IMR-90 (cell line): ENCODE measurements at regions not wholly inside any gene's neighbourhood (a gene's known extent, or its start where the extent isn't known, plus 50 kb on each side); places are given as distances from the start of the nearest gene placed in this dataset.

Experiments used
- ATAC-seq: fragments of 200-7000 bp; cut with Tn5 transposase; 2 replicates; pipeline ENCODE4 v1.9.1; 2020; ENCODE audit warnings: low read depth, mild to moderate bottlenecking, moderate library complexity
- BruUV-seq: library from RNA; stranded (reverse); fragments of 400-500 nt; replicated peaks from 2 replicates; lab custom pipeline; 2021; lab: Mats Ljungman, UMichigan
- CTCF ChIA-PET: fragments of 300-600 bp; formaldehyde crosslinking; extraction: SDS; loops from one replicate; lab custom pipeline; 2021; ENCODE audit warnings: antibody characterized with exemption; lab: Yijun Ruan, JAX
- POLR2A ChIA-PET: fragments of 300-600 bp; sonication (Branson Sonifier 250); formaldehyde crosslinking; loops from one replicate; lab custom pipeline; 2022; ENCODE audit warnings: antibody characterized with exemption; ENCODE audit not compliant: unreplicated experiment; lab: Charles Lee
- DNase-seq: peaks from one replicate; pipeline ENCODE4 v3.0.0; 2013
- H2AFZ ChIP-seq: replicated peaks from 2 replicates; pipeline ENCODE3; 2013; ENCODE audit warnings: low read length, mild to moderate bottlenecking; ENCODE audit not compliant: poor library complexity
- H2AK5ac ChIP-seq: 2 replicates; pipeline ENCODE4 v1.6.1; 2013; ENCODE audit warnings: low read depth, low read length, inconsistent platforms
- H2AK9ac ChIP-seq: replicated peaks from 2 replicates; pipeline ENCODE3; 2013; ENCODE audit warnings: mild to moderate bottlenecking, low read depth, low read length, moderate library complexity; ENCODE audit not compliant: poor library complexity
- H2BK120ac ChIP-seq: 2 replicates; pipeline ENCODE4 v1.6.1; 2013; ENCODE audit warnings: low read depth, low read length, inconsistent platforms
- H2BK15ac ChIP-seq: 3 replicates; pipeline ENCODE4 v1.6.1; 2013; ENCODE audit warnings: low read depth, low read length, inconsistent platforms
- H2BK20ac ChIP-seq: 2 replicates; pipeline ENCODE4 v1.6.1; 2013; ENCODE audit warnings: low read depth, mild to moderate bottlenecking, inconsistent platforms, low read length, moderate library complexity
- H2BK5ac ChIP-seq: 2 replicates; pipeline ENCODE4 v1.6.1; 2013; ENCODE audit warnings: mild to moderate bottlenecking, low read depth, low read length, inconsistent platforms; ENCODE audit not compliant: poor library complexity, severe bottlenecking
- H3K14ac ChIP-seq: replicated peaks from 2 replicates; pipeline ENCODE4 v1.6.1; 2013; ENCODE audit warnings: low read depth, low read length, inconsistent platforms
- H3K18ac ChIP-seq: 2 replicates; pipeline ENCODE4 v1.6.1; 2013; ENCODE audit warnings: low read depth, low read length, control low read depth
- H3K23ac ChIP-seq: 2 replicates; pipeline ENCODE4 v1.6.1; 2013; ENCODE audit warnings: low read depth, low read length, inconsistent platforms
- H3K27ac ChIP-seq: 2 replicates; pipeline ENCODE4 v1.5.1; 2013; ENCODE audit warnings: mild to moderate bottlenecking, control low read depth, low read length; ENCODE audit not compliant: insufficient read depth
- H3K27me3 ChIP-seq: 2 replicates; pipeline ENCODE4 v1.6.1; 2013; ENCODE audit warnings: low read length; ENCODE audit not compliant: control insufficient read depth, insufficient read depth
- H3K36me3 ChIP-seq: 2 replicates; pipeline ENCODE4 v1.6.1; 2013; ENCODE audit warnings: low read length, mixed read lengths; ENCODE audit not compliant: control insufficient read depth, insufficient read depth
- H3K4ac ChIP-seq: 2 replicates; pipeline ENCODE4 v1.6.1; 2013; ENCODE audit warnings: low read depth, low read length, inconsistent platforms
- H3K4me1 ChIP-seq: 2 replicates; pipeline ENCODE4 v1.6.1; 2013; ENCODE audit warnings: low read length, mixed read lengths; ENCODE audit not compliant: control insufficient read depth, insufficient read depth
- H3K4me2 ChIP-seq: 2 replicates; pipeline ENCODE4 v1.6.1; 2013; ENCODE audit warnings: low read depth, mild to moderate bottlenecking, control low read depth, low read length, moderate library complexity
- H3K4me3 ChIP-seq: 2 replicates; pipeline ENCODE4 v1.5.1; 2013; ENCODE audit warnings: low read depth, mild to moderate bottlenecking, control low read depth, low read length, moderate library complexity; ENCODE audit not compliant: insufficient read depth
- H3K56ac ChIP-seq: 2 replicates; pipeline ENCODE4 v1.6.1; 2013; ENCODE audit warnings: low read length, inconsistent platforms; ENCODE audit not compliant: insufficient read depth; ENCODE audit errors: extremely low read depth
- H3K79me1 ChIP-seq, 2 experiments: 2 replicates each; pipeline ENCODE4 v1.6.1; 2013; ENCODE audit warnings: low read length in 2 of 2, inconsistent platforms in 1 of 2, low read depth in 1 of 2
- H3K9ac ChIP-seq: 2 replicates; pipeline ENCODE4 v1.6.1; 2013; ENCODE audit warnings: low read depth, low read length, control low read depth
- H3K9me1 ChIP-seq: 2 replicates; pipeline ENCODE4 v1.6.1; 2013; ENCODE audit warnings: low read length, inconsistent platforms; ENCODE audit not compliant: insufficient read depth
- H3K9me3 ChIP-seq: 2 replicates; pipeline ENCODE4 v1.6.1; 2013; ENCODE audit warnings: low read length; ENCODE audit not compliant: control insufficient read depth, insufficient read depth
- H4K20me1 ChIP-seq: 2 replicates; pipeline ENCODE4 v1.6.1; 2013; ENCODE audit warnings: low read length, inconsistent platforms; ENCODE audit not compliant: insufficient read depth
- H4K5ac ChIP-seq: 2 replicates; pipeline ENCODE4 v1.6.1; 2013; ENCODE audit warnings: mild to moderate bottlenecking, low read depth, low read length, control low read depth
- H4K8ac ChIP-seq, 2 experiments: 2 replicates each; pipeline ENCODE4 v1.6.1; 2013; ENCODE audit warnings: low read depth in 2 of 2, low read length in 2 of 2, control low read depth in 1 of 2, inconsistent platforms in 1 of 2
- H4K91ac ChIP-seq: 2 replicates; pipeline ENCODE4 v1.6.1; 2013; ENCODE audit warnings: low read depth, low read length, inconsistent platforms; ENCODE audit not compliant: insufficient read depth
- CEBPB ChIP-seq: IDR thresholded peaks from 2 replicates; pipeline ENCODE4 v1.6.1; 2012; ENCODE audit warnings: low read depth, low read length, improper control_type of control experiment
- ELK1 ChIP-seq: fragments of 150-350 bp; IDR thresholded peaks from 2 replicates; pipeline ENCODE4 v1.6.1; 2016; ENCODE audit warnings: low read depth, mild to moderate bottlenecking, low read length, moderate library complexity, borderline replicate concordance
- MAZ ChIP-seq: IDR thresholded peaks from 2 replicates; pipeline ENCODE4 v1.6.1; 2012; ENCODE audit warnings: low read depth, mild to moderate bottlenecking, low read length, improper control_type of control experiment, moderate library complexity, borderline replicate concordance
- RAD21 ChIP-seq: IDR thresholded peaks from 2 replicates; pipeline ENCODE4 v1.6.1; 2012; ENCODE audit warnings: low read length, improper control_type of control experiment
- RCOR1 ChIP-seq: IDR thresholded peaks from 2 replicates; pipeline ENCODE4 v1.6.1; 2012; ENCODE audit warnings: mild to moderate bottlenecking, low read length, improper control_type of control experiment; ENCODE audit not compliant: insufficient replicate concordance
- RFX5 ChIP-seq: IDR thresholded peaks from 2 replicates; pipeline ENCODE4 v1.8.0; 2012; ENCODE audit warnings: low read depth, mild to moderate bottlenecking, low read length, moderate library complexity
- USF2 ChIP-seq: fragments of 150-350 bp; IDR thresholded peaks from 2 replicates; pipeline ENCODE4 v1.6.1; 2017; ENCODE audit warnings: mild to moderate bottlenecking, antibody characterized with exemption, low read length, low read depth
- WGBS, 2 experiments: methylation state at CpG; one replicate each; pipeline versions ENCODE4 v1.1.5 to v1.1.7; 2013; ENCODE audit warnings: missing lambda C conversion rate in 2 of 2; ENCODE audit not compliant: insufficient read length in 1 of 2; ENCODE audit errors: extremely low coverage in 2 of 2; 5-methylcytosine and 5-hydroxymethylcytosine counted together
- dilution Hi-C: fragments of 300-500 bp; cut with HindIII; formaldehyde crosslinking; loops from one replicate; pipeline ENCODE4 v1.14.3; 2018; ENCODE audit warnings: low sequenced_read_pairs; ENCODE audit not compliant: unreplicated experiment
- in situ Hi-C: fragments of 300-500 bp; cut with MboI; formaldehyde crosslinking; loops from 3 replicates; pipeline ENCODE4 v1.14.3; 2019; ENCODE audit warnings: low sequenced_read_pairs, inconsistent platforms, mixed read lengths
- intact Hi-C: fragments of 100-400 bp; cut with micrococcal nuclease; formaldehyde crosslinking; loops from 2 replicates; pipeline ENCODE4 v1.10.0; 2022
- TF ChIP-seq, protein P1 (sequence below): conservative IDR thresholded peaks from 2 replicates; pipeline ENCODE4 v1.5.1; 2012; ENCODE audit warnings: mild to moderate bottlenecking, low read depth, low read length, improper control_type of control experiment

DNA sequence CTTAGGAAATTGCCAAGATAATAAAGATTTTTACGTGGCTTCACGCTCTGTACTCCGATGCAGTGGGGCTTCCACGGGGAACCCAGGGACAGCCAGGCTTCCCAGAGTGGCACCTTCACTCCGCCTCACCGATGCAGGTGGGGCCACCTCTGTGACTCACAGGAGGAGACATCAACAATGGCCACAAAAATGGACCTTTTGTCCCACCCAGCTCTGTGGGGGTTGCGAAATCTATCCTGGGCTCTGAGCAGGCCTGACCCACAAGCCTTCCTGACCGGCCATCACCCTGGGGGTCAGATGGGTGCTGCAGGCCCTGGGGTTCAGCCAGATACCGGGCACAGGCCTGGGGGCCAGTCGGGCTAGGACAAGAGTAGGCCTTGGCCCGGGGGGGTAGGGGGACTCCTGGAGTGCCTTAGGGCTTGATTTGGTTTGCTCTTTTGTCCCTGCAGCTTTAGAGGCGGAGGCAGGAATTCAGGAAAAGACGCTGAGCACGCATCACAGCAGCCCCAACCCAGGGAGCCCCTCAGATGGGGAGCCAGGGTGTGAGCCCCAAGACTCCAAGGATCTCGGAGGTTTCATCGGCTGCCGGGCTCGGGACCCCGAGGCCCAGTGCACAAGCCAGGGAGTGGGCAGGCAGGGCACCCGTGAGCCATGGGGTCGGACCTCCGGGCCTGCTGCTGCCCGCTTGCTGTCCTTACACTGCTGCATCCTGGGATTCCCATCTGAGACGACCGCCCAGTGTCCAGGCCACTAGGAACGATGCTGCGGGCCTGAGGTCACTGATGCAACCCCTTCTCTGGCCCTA, 136.5 kb upstream of the NKX1-1 start:
- in situ Hi-C loops (no loop called here), dilution Hi-C loops (no loop called here), intact Hi-C loops (no loop called here)
- Histone ChIP-seq H3K56ac (no peak overlapping the region), H3K4ac (no peak overlapping the region), H3K4me3 (no peak overlapping the region), H3K36me3 (no peaks in the 10 kb centered on the region), H4K8ac (no peak overlapping the region), H4K20me1 (no peaks in the 10 kb centered on the region), H2AK5ac (no peak overlapping the region), H3K18ac (no peak overlapping the region), H3K9me1 (no peaks in the 10 kb centered on the region), H4K5ac (no peak overlapping the region), H2BK5ac (no peak overlapping the region), H3K27me3 (peaks cover 18% of the 10 kb centered on the region; the same call in 1 of the 2 replicates), H3K27ac (no peak overlapping the region), H2BK20ac (no peak overlapping the region), H3K9me3 (no peaks in the 10 kb centered on the region), H2AK9ac (no peak overlapping the region), H3K4me2 (no peak overlapping the region), H3K14ac (no peak overlapping the region), H3K23ac (no peak overlapping the region), H3K4me1 (no peaks in the 10 kb centered on the region), H2AFZ (no peak overlapping the region), H3K9ac (no peak overlapping the region), H4K91ac (no peak overlapping the region), H2BK15ac (no peak overlapping the region), H3K79me1 (no peaks in the 10 kb centered on the region), H2BK120ac (no peak overlapping the region)
- WGBS, 2 experiments: 77% methylated on average over 14 of the region's 27 CpGs; no CpG with 5 or more reads in 1 of the 2 experiments
- ATAC-seq (no peak), DNase-seq (no peak)
- CTCF ChIA-PET: no interaction called here
- no TSS peak for BruUV-seq
- TF ChIP-seq MAZ: no peak
- TF ChIP-seq RFX5: no peak
- no peak for TF ChIP-seq ELK1
- peak; percentile 76 for TF ChIP-seq CEBPB
- TF ChIP-seq RAD21: no peak
- TF ChIP-seq RCOR1: no peak
- TF ChIP-seq, protein P1, sequence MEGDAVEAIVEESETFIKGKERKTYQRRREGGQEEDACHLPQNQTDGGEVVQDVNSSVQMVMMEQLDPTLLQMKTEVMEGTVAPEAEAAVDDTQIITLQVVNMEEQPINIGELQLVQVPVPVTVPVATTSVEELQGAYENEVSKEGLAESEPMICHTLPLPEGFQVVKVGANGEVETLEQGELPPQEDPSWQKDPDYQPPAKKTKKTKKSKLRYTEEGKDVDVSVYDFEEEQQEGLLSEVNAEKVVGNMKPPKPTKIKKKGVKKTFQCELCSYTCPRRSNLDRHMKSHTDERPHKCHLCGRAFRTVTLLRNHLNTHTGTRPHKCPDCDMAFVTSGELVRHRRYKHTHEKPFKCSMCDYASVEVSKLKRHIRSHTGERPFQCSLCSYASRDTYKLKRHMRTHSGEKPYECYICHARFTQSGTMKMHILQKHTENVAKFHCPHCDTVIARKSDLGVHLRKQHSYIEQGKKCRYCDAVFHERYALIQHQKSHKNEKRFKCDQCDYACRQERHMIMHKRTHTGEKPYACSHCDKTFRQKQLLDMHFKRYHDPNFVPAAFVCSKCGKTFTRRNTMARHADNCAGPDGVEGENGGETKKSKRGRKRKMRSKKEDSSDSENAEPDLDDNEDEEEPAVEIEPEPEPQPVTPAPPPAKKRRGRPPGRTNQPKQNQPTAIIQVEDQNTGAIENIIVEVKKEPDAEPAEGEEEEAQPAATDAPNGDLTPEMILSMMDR: no peak
- no peak for TF ChIP-seq USF2
- POLR2A ChIA-PET: no interaction called here
